B cell (primary cell): ENCODE measurements at regions not wholly inside any gene's neighbourhood (a gene's known extent, or its start where the extent isn't known, plus 50 kb on each side); places are given as distances from the start of the nearest gene placed in this dataset.

ENCODE experiments used
- EZH2 ChIP-seq: IDR thresholded peaks from 2 replicates; pipeline ENCODE4 v1.6.1; 2012; ENCODE audit warnings: borderline replicate concordance, low read depth, mild to moderate bottlenecking, moderate library complexity, low read length; ENCODE audit not compliant: insufficient read depth, poor library complexity, severe bottlenecking
- TF ChIP-seq, protein P1 (sequence below): fragments of 200-600 bp; IDR thresholded peaks from one replicate; pipeline ENCODE4 v1.8.0; 2022; ENCODE audit warnings: antibody characterized with exemption, mild to moderate bottlenecking

GRCh38 chr6:27747637-27748036, 164.6 kb downstream of the OR2B2 start:
- TF ChIP-seq, protein P1, sequence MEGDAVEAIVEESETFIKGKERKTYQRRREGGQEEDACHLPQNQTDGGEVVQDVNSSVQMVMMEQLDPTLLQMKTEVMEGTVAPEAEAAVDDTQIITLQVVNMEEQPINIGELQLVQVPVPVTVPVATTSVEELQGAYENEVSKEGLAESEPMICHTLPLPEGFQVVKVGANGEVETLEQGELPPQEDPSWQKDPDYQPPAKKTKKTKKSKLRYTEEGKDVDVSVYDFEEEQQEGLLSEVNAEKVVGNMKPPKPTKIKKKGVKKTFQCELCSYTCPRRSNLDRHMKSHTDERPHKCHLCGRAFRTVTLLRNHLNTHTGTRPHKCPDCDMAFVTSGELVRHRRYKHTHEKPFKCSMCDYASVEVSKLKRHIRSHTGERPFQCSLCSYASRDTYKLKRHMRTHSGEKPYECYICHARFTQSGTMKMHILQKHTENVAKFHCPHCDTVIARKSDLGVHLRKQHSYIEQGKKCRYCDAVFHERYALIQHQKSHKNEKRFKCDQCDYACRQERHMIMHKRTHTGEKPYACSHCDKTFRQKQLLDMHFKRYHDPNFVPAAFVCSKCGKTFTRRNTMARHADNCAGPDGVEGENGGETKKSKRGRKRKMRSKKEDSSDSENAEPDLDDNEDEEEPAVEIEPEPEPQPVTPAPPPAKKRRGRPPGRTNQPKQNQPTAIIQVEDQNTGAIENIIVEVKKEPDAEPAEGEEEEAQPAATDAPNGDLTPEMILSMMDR, result no peak
- TF ChIP-seq EZH2, result no peak
